ENCODE measurements at regions not wholly inside any gene's neighbourhood (a gene's known extent, or its start where the extent isn't known, plus 50 kb on each side); places are given as distances from the start of the nearest gene placed in this dataset.

DNA sequence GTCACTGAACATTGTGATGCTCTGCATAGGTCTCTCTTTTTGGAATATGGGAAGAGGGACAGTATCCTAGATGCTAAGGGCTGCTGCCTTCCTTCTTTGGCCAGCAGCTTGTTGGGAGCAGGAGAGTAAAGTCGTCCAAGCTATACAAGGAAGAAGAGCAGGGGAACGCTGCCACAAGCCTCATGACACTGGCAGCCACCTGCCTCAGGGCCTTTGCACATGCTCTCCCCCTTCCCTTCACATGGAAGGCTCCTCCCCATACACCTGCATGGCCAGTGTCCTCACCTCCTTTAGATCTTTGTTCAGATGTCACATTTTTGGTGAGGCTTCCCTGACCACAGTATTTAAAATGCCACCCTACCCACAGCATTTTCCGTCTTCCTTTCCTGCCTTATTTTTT lies 78.1 kb upstream of the CRHR1 start:
- Histone ChIP-seq H3K9ac (ENCODE audit: low read length) (no peak overlapping the region), H3K27me3 (ENCODE audit: control insufficient read depth, insufficient read depth, low read length) (no peaks in the 10 kb centered on the region), H3K4me3 (ENCODE audit: low read length) (no peak overlapping the region), H3K9me3 (ENCODE audit: control insufficient read depth, low read depth, low read length) (no peaks in the 10 kb centered on the region), H3K27ac (ENCODE audit: low read length) (no peak overlapping the region), H3K36me3 (ENCODE audit: control insufficient read depth, low read depth, low read length) (no peaks in the 10 kb centered on the region), H3K4me1 (ENCODE audit: control insufficient read depth, low read depth, low read length) (peaks cover 5% of the 10 kb centered on the region)

DNA sequence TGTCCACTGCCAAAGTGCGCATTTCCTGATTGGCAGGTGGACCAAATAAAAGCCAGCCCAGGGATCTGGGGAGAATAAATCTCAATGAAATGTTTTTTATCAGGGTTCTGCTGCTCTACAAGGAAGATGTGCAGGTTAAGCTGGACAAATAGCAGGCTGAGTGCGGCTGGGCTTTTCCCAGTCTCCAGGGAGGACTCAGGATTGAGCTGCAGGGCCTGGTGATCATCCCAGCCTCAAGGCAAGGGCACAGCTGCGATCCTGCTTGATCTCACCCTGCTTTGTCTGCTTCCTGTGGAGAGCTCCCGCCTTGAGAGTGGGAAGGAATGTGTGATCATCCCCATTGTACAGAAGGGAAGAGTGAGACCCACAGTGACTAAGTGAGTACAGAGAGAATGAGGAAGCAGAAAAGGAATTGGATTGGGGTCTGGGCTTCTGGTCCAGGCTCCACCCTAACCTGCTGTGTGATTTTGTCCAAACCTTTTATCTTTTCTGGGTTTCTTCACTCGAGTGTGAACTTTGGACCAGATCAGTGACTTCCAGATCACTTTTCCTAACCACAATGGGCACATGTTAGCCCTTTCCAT lies 75.3 kb upstream of the CRHR1 start:
- H3K9ac ChIP-seq (ENCODE audit: low read length): no peak overlapping the region
- H3K36me3 ChIP-seq (ENCODE audit: control insufficient read depth, low read depth, low read length): no peaks in the 10 kb centered on the region
- no peaks in the 10 kb centered on the region for H3K9me3 ChIP-seq (ENCODE audit: control insufficient read depth, low read depth, low read length)
- H3K27me3 ChIP-seq (ENCODE audit: control insufficient read depth, insufficient read depth, low read length): no peaks in the 10 kb centered on the region
- no peak overlapping the region for H3K27ac ChIP-seq (ENCODE audit: low read length)
- peaks cover 5% of the 10 kb centered on the region for H3K4me1 ChIP-seq (ENCODE audit: control insufficient read depth, low read depth, low read length)
- no peak overlapping the region for H3K4me3 ChIP-seq (ENCODE audit: low read length)

- Histone ChIP-seq H3K9ac (ENCODE audit: low read length) (no peak overlapping the region), H3K4me1 (ENCODE audit: control insufficient read depth, low read depth, low read length) (peaks cover 5% of the 10 kb centered on the region), H3K27me3 (ENCODE audit: control insufficient read depth, insufficient read depth, low read length) (no peaks in the 10 kb centered on the region), H3K27ac (ENCODE audit: low read length) (no peak overlapping the region), H3K9me3 (ENCODE audit: control insufficient read depth, low read depth, low read length) (no peaks in the 10 kb centered on the region), H3K36me3 (ENCODE audit: control insufficient read depth, low read depth, low read length) (no peaks in the 10 kb centered on the region), H3K4me3 (ENCODE audit: low read length) (no peak overlapping the region)
These were observed 74.3 kb upstream of the CRHR1 start for GRCh38 chr17:45709728-45710288.

- peaks cover 4% of the 10 kb centered on the region for H3K4me1 ChIP-seq (ENCODE audit: control insufficient read depth, low read depth, low read length)
- H3K9ac ChIP-seq (ENCODE audit: low read length): no peak overlapping the region
- no peaks in the 10 kb centered on the region for H3K27me3 ChIP-seq (ENCODE audit: control insufficient read depth, insufficient read depth, low read length)
- no peak overlapping the region for H3K4me3 ChIP-seq (ENCODE audit: low read length)
- no peaks in the 10 kb centered on the region for H3K36me3 ChIP-seq (ENCODE audit: control insufficient read depth, low read depth, low read length)
- no peak overlapping the region for H3K27ac ChIP-seq (ENCODE audit: low read length)
- no peaks in the 10 kb centered on the region for H3K9me3 ChIP-seq (ENCODE audit: control insufficient read depth, low read depth, low read length)
These were observed 68.3 kb upstream of the CRHR1 start for GRCh38 chr17:45715787-45716186.

DNA sequence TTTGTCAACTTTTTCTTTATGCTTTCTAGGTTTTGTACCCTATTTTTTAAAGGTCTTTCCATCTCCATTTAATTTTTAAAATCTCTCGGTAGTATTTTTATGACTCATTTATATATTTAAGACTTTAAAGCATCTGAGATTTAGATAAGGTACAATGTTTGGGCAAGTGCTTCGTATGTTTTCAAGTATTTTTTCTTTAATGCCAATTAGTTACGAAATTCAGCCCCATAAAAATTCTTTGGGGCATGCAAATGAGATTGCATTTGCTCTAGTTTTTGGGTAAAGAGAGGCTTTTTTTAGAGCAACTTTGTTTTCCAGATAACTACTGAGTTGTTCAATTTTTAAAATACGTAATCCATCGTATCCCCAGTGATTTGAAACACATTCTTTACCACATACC lies 65.3 kb upstream of the CRHR1 start:
- Histone ChIP-seq H3K27me3 (ENCODE audit: control insufficient read depth, insufficient read depth, low read length) (no peaks in the 10 kb centered on the region), H3K9ac (ENCODE audit: low read length) (no peak overlapping the region), H3K27ac (ENCODE audit: low read length) (no peak overlapping the region)

GRCh38 chr17:45719335-45720071 lies 64.6 kb upstream of the CRHR1 start:
- H3K27me3 ChIP-seq (ENCODE audit: control insufficient read depth, insufficient read depth, low read length): no peaks in the 10 kb centered on the region
- no peaks in the 10 kb centered on the region for H3K36me3 ChIP-seq (ENCODE audit: control insufficient read depth, low read depth, low read length)
- H3K27ac ChIP-seq (ENCODE audit: low read length): no peak overlapping the region
- peaks cover 4% of the 10 kb centered on the region for H3K4me1 ChIP-seq (ENCODE audit: control insufficient read depth, low read depth, low read length)
- no peaks in the 10 kb centered on the region for H3K9me3 ChIP-seq (ENCODE audit: control insufficient read depth, low read depth, low read length)
- H3K4me3 ChIP-seq (ENCODE audit: low read length): no peak overlapping the region
- H3K9ac ChIP-seq (ENCODE audit: low read length): no peak overlapping the region

More for the DNA sequence above, 65.3 kb upstream of the CRHR1 start:
- Histone ChIP-seq H3K9me3 (ENCODE audit: control insufficient read depth, low read depth, low read length) (no peaks in the 10 kb centered on the region), H3K4me1 (ENCODE audit: control insufficient read depth, low read depth, low read length) (peaks cover 4% of the 10 kb centered on the region), H3K36me3 (ENCODE audit: control insufficient read depth, low read depth, low read length) (no peaks in the 10 kb centered on the region), H3K4me3 (ENCODE audit: low read length) (no peak overlapping the region)

- Histone ChIP-seq H3K27me3 (ENCODE audit: control insufficient read depth, insufficient read depth, low read length) (peaks cover 3% of the 10 kb centered on the region), H3K9ac (ENCODE audit: low read length) (no peak overlapping the region), H3K4me1 (ENCODE audit: control insufficient read depth, low read depth, low read length) (peaks cover 4% of the 10 kb centered on the region), H3K4me3 (ENCODE audit: low read length) (no peak overlapping the region), H3K27ac (ENCODE audit: low read length) (no peak overlapping the region), H3K9me3 (ENCODE audit: control insufficient read depth, low read depth, low read length) (no peaks in the 10 kb centered on the region), H3K36me3 (ENCODE audit: control insufficient read depth, low read depth, low read length) (no peaks in the 10 kb centered on the region)
These were observed 63.7 kb upstream of the CRHR1 start for GRCh38 chr17:45720386-45720785.

GRCh38 chr17:45722161-45722560 lies 62.0 kb upstream of the CRHR1 start:
- no peak overlapping the region for H3K9ac ChIP-seq (ENCODE audit: low read length)
- H3K4me1 ChIP-seq (ENCODE audit: control insufficient read depth, low read depth, low read length): no peaks in the 10 kb centered on the region
- no peaks in the 10 kb centered on the region for H3K9me3 ChIP-seq (ENCODE audit: control insufficient read depth, low read depth, low read length)
- no peak overlapping the region for H3K27ac ChIP-seq (ENCODE audit: low read length)
- H3K36me3 ChIP-seq (ENCODE audit: control insufficient read depth, low read depth, low read length): no peaks in the 10 kb centered on the region
- peaks cover 9% of the 10 kb centered on the region for H3K27me3 ChIP-seq (ENCODE audit: control insufficient read depth, insufficient read depth, low read length)
- H3K4me3 ChIP-seq (ENCODE audit: low read length): no peak overlapping the region

- Histone ChIP-seq H3K4me3 (ENCODE audit: low read length) (no peak overlapping the region), H3K9ac (ENCODE audit: low read length) (no peak overlapping the region), H3K4me1 (ENCODE audit: control insufficient read depth, low read depth, low read length) (no peaks in the 10 kb centered on the region), H3K27me3 (ENCODE audit: control insufficient read depth, insufficient read depth, low read length) (peaks cover 13% of the 10 kb centered on the region), H3K27ac (ENCODE audit: low read length) (no peak overlapping the region), H3K36me3 (ENCODE audit: control insufficient read depth, low read depth, low read length) (no peaks in the 10 kb centered on the region), H3K9me3 (ENCODE audit: control insufficient read depth, low read depth, low read length) (no peaks in the 10 kb centered on the region)
These were observed 54.7 kb upstream of the CRHR1 start for GRCh38 chr17:45729294-45729907.

- H3K9me3 ChIP-seq (ENCODE audit: control insufficient read depth, low read depth, low read length): no peaks in the 10 kb centered on the region
- H3K4me1 ChIP-seq (ENCODE audit: control insufficient read depth, low read depth, low read length): no peaks in the 10 kb centered on the region
- no peak overlapping the region for H3K4me3 ChIP-seq (ENCODE audit: low read length)
- peaks cover 12% of the 10 kb centered on the region for H3K27me3 ChIP-seq (ENCODE audit: control insufficient read depth, insufficient read depth, low read length)
- H3K36me3 ChIP-seq (ENCODE audit: control insufficient read depth, low read depth, low read length): no peaks in the 10 kb centered on the region
- H3K9ac ChIP-seq (ENCODE audit: low read length): no peak overlapping the region
- H3K27ac ChIP-seq (ENCODE audit: low read length): no peak overlapping the region
These were observed 53.9 kb upstream of the CRHR1 start for GRCh38 chr17:45730192-45730591.

DNA sequence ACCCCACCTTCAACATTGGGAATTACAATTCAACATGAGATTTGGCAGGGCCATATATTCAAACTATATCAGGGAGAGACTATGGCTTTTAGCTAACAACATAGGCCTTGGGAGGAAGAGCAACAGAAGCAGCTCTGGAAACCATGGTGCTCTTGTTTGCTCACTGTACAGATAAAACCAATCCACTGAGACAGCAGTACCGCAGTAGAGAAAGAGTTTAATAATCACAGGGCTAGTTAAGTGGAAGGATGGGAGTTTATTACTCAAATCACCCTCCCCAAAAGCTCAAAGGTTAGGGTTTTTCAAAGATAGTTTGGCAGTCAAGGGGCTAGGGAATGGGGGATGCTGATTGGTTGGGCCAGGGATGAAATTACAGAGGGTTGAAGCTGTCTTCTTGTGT lies 52.7 kb upstream of the CRHR1 start:
- Histone ChIP-seq H3K36me3 (ENCODE audit: control insufficient read depth, low read depth, low read length) (no peaks in the 10 kb centered on the region), H3K27me3 (ENCODE audit: control insufficient read depth, insufficient read depth, low read length) (peaks cover 8% of the 10 kb centered on the region), H3K9me3 (ENCODE audit: control insufficient read depth, low read depth, low read length) (no peaks in the 10 kb centered on the region), H3K27ac (ENCODE audit: low read length) (no peak overlapping the region), H3K9ac (ENCODE audit: low read length) (no peak overlapping the region), H3K4me3 (ENCODE audit: low read length) (no peak overlapping the region), H3K4me1 (ENCODE audit: control insufficient read depth, low read depth, low read length) (no peaks in the 10 kb centered on the region)
